Gastroesophageal sphincter (tissue), 3 donors: ENCODE measurements at regions not wholly inside any gene's neighbourhood (a gene's known extent, or its start where the extent isn't known, plus 50 kb on each side); places are given as distances from the start of the nearest gene placed in this dataset.

Experiments
- EP300 ChIP-seq: sonication (generic); formaldehyde crosslinking; IDR thresholded peaks from one replicate; pipeline ENCODE4 v1.6.1; 2017; ENCODE audit warnings: antibody characterized with exemption, mild to moderate bottlenecking
- POLR2A ChIP-seq, 2 donors: fragments of 450-650 bp; IDR thresholded peaks; one replicate each; pipeline ENCODE4 v1.6.1; 2017; ENCODE audit warnings: antibody characterized with exemption in 2 of 2, mild to moderate bottlenecking in 2 of 2, moderate library complexity in 1 of 2
- POLR2AphosphoS5 ChIP-seq: sonication (generic); formaldehyde crosslinking; IDR thresholded peaks from one replicate; pipeline ENCODE4 v1.6.1; 2017; ENCODE audit warnings: antibody characterized with exemption
- TF ChIP-seq, protein P1 (sequence below), 4 experiments: fragments of 200-600 bp in 2 of 4; fragments of 450-650 bp in 2 of 4; sonication (generic) in 1 of 4; IDR thresholded peaks; one replicate each; pipeline ENCODE4 v1.5.1; 2017 to 2019; ENCODE audit warnings: antibody characterized with exemption in 4 of 4, mild to moderate bottlenecking in 2 of 4, moderate library complexity in 2 of 4

DNA sequence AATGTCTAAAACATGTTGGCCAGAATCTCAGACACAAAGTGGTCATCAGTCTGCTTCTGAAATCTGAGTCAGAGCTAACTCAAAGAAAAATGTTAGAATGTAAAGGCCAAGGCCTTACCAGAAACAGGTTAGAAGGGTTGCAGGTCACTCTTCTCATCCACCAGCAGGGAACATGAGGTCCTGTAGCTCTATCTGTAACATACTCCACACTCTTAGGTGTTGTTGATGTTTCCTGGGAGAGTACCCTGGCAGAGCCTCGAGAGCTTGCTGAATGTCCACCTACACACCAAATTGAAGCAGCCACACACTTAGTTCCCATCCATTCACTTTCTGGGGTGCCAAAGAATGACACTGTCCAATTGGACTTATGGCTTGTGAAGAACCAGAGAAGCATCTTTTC lies 76.6 kb upstream of the INPP4B start:
- TF ChIP-seq POLR2A (IDR thresholded peaks at IDR 0.05) (no peak), POLR2AphosphoS5 (no peak), EP300 (no peak)
- TF ChIP-seq, protein P1, sequence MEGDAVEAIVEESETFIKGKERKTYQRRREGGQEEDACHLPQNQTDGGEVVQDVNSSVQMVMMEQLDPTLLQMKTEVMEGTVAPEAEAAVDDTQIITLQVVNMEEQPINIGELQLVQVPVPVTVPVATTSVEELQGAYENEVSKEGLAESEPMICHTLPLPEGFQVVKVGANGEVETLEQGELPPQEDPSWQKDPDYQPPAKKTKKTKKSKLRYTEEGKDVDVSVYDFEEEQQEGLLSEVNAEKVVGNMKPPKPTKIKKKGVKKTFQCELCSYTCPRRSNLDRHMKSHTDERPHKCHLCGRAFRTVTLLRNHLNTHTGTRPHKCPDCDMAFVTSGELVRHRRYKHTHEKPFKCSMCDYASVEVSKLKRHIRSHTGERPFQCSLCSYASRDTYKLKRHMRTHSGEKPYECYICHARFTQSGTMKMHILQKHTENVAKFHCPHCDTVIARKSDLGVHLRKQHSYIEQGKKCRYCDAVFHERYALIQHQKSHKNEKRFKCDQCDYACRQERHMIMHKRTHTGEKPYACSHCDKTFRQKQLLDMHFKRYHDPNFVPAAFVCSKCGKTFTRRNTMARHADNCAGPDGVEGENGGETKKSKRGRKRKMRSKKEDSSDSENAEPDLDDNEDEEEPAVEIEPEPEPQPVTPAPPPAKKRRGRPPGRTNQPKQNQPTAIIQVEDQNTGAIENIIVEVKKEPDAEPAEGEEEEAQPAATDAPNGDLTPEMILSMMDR (IDR thresholded peaks at IDR 0.05) = no peak
